ENCODE measurements at regions not wholly inside any gene's neighbourhood (a gene's known extent, or its start where the extent isn't known, plus 50 kb on each side); places are given as distances from the start of the nearest gene placed in this dataset.
A peak's percentile ranks its signal among the peaks of the same experiment; 100 is the strongest.
"Not testable (repeated sequence)": the region's sequence is repeated elsewhere in the genome, so short reads cannot be mapped to it uniquely, and the experiment has no call there.

- DNase-seq (ENCODE audit: low read depth, low spot score): no peak
Observed at GRCh38 chrX:25503826-25504225, 488.1 kb upstream of the ARX start.

- no peak for DNase-seq (ENCODE audit: low read depth, low spot score)
Observed at GRCh38 chrX:25507801-25508200, 492.0 kb upstream of the ARX start.

- DNase-seq (ENCODE audit: low read depth, low spot score): no peak
Observed at GRCh38 chrX:25519258-25519657, 503.5 kb upstream of the ARX start.

GRCh38 chrX:25522443-25523010, 506.8 kb upstream of the ARX start:
- DNase-seq (ENCODE audit: low read depth, low spot score): not testable (repeated sequence)

- DNase-seq (ENCODE audit: low read depth, low spot score): peak; percentile 55
Observed at GRCh38 chrX:25523574-25524540, 508.1 kb upstream of the ARX start.

GRCh38 chrX:25527156-25527555, 511.4 kb upstream of the ARX start:
- DNase-seq (ENCODE audit: low read depth, low spot score): no peak

GRCh38 chrX:25527596-25527995, 511.8 kb upstream of the ARX start:
- DNase-seq (ENCODE audit: low read depth, low spot score): no peak

GRCh38 chrX:25531096-25531495, 515.3 kb upstream of the ARX start:
- DNase-seq (ENCODE audit: low read depth, low spot score): peak; percentile 4

GRCh38 chrX:25534091-25534490, 518.3 kb upstream of the ARX start:
- DNase-seq (ENCODE audit: low read depth, low spot score): no peak

GRCh38 chrX:25536307-25536970, 520.7 kb upstream of the ARX start:
- DNase-seq (ENCODE audit: low read depth, low spot score): no peak

GRCh38 chrX:25537699-25538098, 521.9 kb upstream of the ARX start:
- DNase-seq (ENCODE audit: low read depth, low spot score): no peak

- no peak for DNase-seq (ENCODE audit: low read depth, low spot score)
Observed at GRCh38 chrX:25544641-25545040, 528.9 kb upstream of the ARX start.

- no peak for DNase-seq (ENCODE audit: low read depth, low spot score)
Observed at GRCh38 chrX:25548811-25549210, 533.0 kb upstream of the ARX start.

- DNase-seq (ENCODE audit: low read depth, low spot score): no peak
Observed at GRCh38 chrX:25555521-25555920, 539.8 kb upstream of the ARX start.

- DNase-seq (ENCODE audit: low read depth, low spot score): no peak
Observed at GRCh38 chrX:25558137-25558536, 542.4 kb upstream of the ARX start.

GRCh38 chrX:25561190-25561589, 545.4 kb upstream of the ARX start:
- DNase-seq (ENCODE audit: low read depth, low spot score): no peak

GRCh38 chrX:25573631-25574030, 557.9 kb upstream of the ARX start:
- DNase-seq (ENCODE audit: low read depth, low spot score): no peak

GRCh38 chrX:25596921-25597320, 541.2 kb upstream of the MAGEB18 start:
- no peak for DNase-seq (ENCODE audit: low read depth, low spot score)

GRCh38 chrX:25597551-25597950, 540.6 kb upstream of the MAGEB18 start:
- DNase-seq (ENCODE audit: low read depth, low spot score): peak; percentile 7

- DNase-seq (ENCODE audit: low read depth, low spot score): peak; percentile 16
Observed at GRCh38 chrX:25599061-25599460, 539.1 kb upstream of the MAGEB18 start.

- DNase-seq (ENCODE audit: low read depth, low spot score): peak; percentile 10
Observed at GRCh38 chrX:25600776-25601175, 537.4 kb upstream of the MAGEB18 start.

- no peak for DNase-seq (ENCODE audit: low read depth, low spot score)
Observed at GRCh38 chrX:25601323-25601722, 536.8 kb upstream of the MAGEB18 start.

GRCh38 chrX:25618248-25618647, 519.9 kb upstream of the MAGEB18 start:
- no peak for DNase-seq (ENCODE audit: low read depth, low spot score)

Data from astrocyte of the hippocampus (primary cell).